ENCODE measurements at regions not wholly inside any gene's neighbourhood (a gene's known extent, or its start where the extent isn't known, plus 50 kb on each side); places are given as distances from the start of the nearest gene placed in this dataset.

- TF ChIP-seq CTCF (IDR thresholded peaks at IDR 0.05): no peak
- no peak for TF ChIP-seq SMAD3 (CRISPR knock-in tag; IDR thresholded peaks at IDR 0.05; ENCODE audit: borderline replicate concordance)
- TF ChIP-seq NFYB (CRISPR knock-in tag; conservative IDR thresholded peaks at IDR 0.05; ENCODE audit: low read depth): no peak
- TF ChIP-seq E2F4 (CRISPR knock-in tag; IDR thresholded peaks at IDR 0.05; ENCODE audit: borderline replicate concordance, low read depth): no peak
- TF ChIP-seq ATF6 (CRISPR knock-in tag; IDR thresholded peaks at IDR 0.05): no peak
- TF ChIP-seq RORB (CRISPR knock-in tag; IDR thresholded peaks at IDR 0.05): no peak
- no peak for TF ChIP-seq NR2C2 (CRISPR knock-in tag; IDR thresholded peaks at IDR 0.05)
- no peak for TF ChIP-seq CREB1 (CRISPR knock-in tag; IDR thresholded peaks at IDR 0.05)
- TF ChIP-seq SMAD4 (CRISPR knock-in tag; IDR thresholded peaks at IDR 0.05): no peak
- no peak for TF ChIP-seq KAT7 (CRISPR knock-in tag; IDR thresholded peaks at IDR 0.05; ENCODE audit: borderline replicate concordance)
- TF ChIP-seq ZNF263 (CRISPR knock-in tag; IDR thresholded peaks at IDR 0.05; ENCODE audit: low read depth): no peak
- TF ChIP-seq ZNF396 (CRISPR knock-in tag; IDR thresholded peaks at IDR 0.05; ENCODE audit: borderline replicate concordance): no peak
- no peak for TF ChIP-seq ZNF121 (CRISPR knock-in tag; IDR thresholded peaks at IDR 0.05)
These were observed 97.7 kb upstream of the PDHA2 start for GRCh38 chr4:95742179-95742578.

Data from WTC11 (cell line).